Smooth muscle cell (in vitro differentiated cells): ENCODE measurements at regions not wholly inside any gene's neighbourhood (a gene's known extent, or its start where the extent isn't known, plus 50 kb on each side); places are given as distances from the start of the nearest gene placed in this dataset.

Experiments
- DNase-seq: peaks from one replicate; lab custom pipeline; 2025; ENCODE audit not compliant: unreplicated experiment; lab: John Stamatoyannopoulos, UW
- H2AFZ ChIP-seq: fragments of 200-600 bp; sonication (generic); 2 replicates; pipeline ENCODE4 v1.6.0; 2016; ENCODE audit warnings: antibody characterized with exemption, low read depth, mild to moderate bottlenecking
- H3F3A ChIP-seq: fragments of 200-600 bp; sonication (generic); 2 replicates; pipeline ENCODE4 v1.6.0; 2017; ENCODE audit warnings: antibody characterized with exemption, low read depth
- H3K27ac ChIP-seq: fragments of 200-600 bp; sonication (generic); 2 replicates; pipeline ENCODE4 v1.5.1; 2016; ENCODE audit warnings: low read depth, mild to moderate bottlenecking
- H3K27me3 ChIP-seq: fragments of 200-600 bp; sonication (generic); 2 replicates; pipeline ENCODE4 v1.6.1; 2016; ENCODE audit warnings: low read depth, mild to moderate bottlenecking
- H3K36me3 ChIP-seq: fragments of 200-600 bp; sonication (generic); 2 replicates; pipeline ENCODE4 v1.5.1; 2016; ENCODE audit warnings: low read depth
- H3K4me1 ChIP-seq: fragments of 200-600 bp; sonication (generic); 2 replicates; pipeline ENCODE4 v1.5.1; 2016; ENCODE audit warnings: low read depth
- H3K4me2 ChIP-seq: fragments of 200-600 bp; sonication (generic); 2 replicates; pipeline ENCODE4 v1.6.0; 2016; ENCODE audit warnings: mild to moderate bottlenecking
- H3K4me3 ChIP-seq: fragments of 200-600 bp; sonication (generic); 2 replicates; pipeline ENCODE4 v1.5.1; 2016; ENCODE audit warnings: mild to moderate bottlenecking
- H3K79me2 ChIP-seq: fragments of 200-600 bp; sonication (generic); 2 replicates; pipeline ENCODE4 v1.6.0; 2016; ENCODE audit warnings: low read depth, mild to moderate bottlenecking
- H3K9ac ChIP-seq: fragments of 200-600 bp; sonication (generic); 2 replicates; pipeline ENCODE4 v1.6.0; 2016; ENCODE audit warnings: low read depth
- H3K9me3 ChIP-seq: fragments of 200-600 bp; sonication (generic); replicated peaks from 2 replicates; pipeline ENCODE4 v1.5.1; 2016; ENCODE audit warnings: low read depth
- H4K20me1 ChIP-seq: fragments of 200-600 bp; sonication (generic); 2 replicates; pipeline ENCODE4 v1.6.0; 2016; ENCODE audit warnings: low read depth
- CTCF ChIP-seq: fragments of 200-600 bp; sonication (generic); IDR thresholded peaks from 2 replicates; pipeline ENCODE4 v1.5.1; 2017; ENCODE audit warnings: borderline replicate concordance, mild to moderate bottlenecking, antibody characterized with exemption; ENCODE audit not compliant: insufficient read depth, poor library complexity, severe bottlenecking
- WGBS: methylation state at CpG from one replicate; pipeline ENCODE4 v1.1.7; 2016; ENCODE audit warnings: low lambda C conversion rate; 5-methylcytosine and 5-hydroxymethylcytosine counted together

- Histone ChIP-seq H3K36me3 (no peaks in the 10 kb centered on the region), H3F3A (no peaks in the 10 kb centered on the region), H3K4me1 (no peaks in the 10 kb centered on the region), H3K27me3 (no peaks in the 10 kb centered on the region), H2AFZ (no peak overlapping the region), H3K79me2 (no peaks in the 10 kb centered on the region), H3K27ac (no peak overlapping the region), H3K9me3 (no peaks in the 10 kb centered on the region), H3K4me3 (no peak overlapping the region), H3K9ac (no peak overlapping the region), H4K20me1 (no peaks in the 10 kb centered on the region), H3K4me2 (no peak overlapping the region)
- 99% methylated on average over 2 of the region's 2 CpGs for WGBS
- DNase-seq: no peak
- TF ChIP-seq CTCF: no peak
Observed at GRCh38 chr2:12877761-12878160, 161.0 kb downstream of the TRIB2 start.

DNA sequence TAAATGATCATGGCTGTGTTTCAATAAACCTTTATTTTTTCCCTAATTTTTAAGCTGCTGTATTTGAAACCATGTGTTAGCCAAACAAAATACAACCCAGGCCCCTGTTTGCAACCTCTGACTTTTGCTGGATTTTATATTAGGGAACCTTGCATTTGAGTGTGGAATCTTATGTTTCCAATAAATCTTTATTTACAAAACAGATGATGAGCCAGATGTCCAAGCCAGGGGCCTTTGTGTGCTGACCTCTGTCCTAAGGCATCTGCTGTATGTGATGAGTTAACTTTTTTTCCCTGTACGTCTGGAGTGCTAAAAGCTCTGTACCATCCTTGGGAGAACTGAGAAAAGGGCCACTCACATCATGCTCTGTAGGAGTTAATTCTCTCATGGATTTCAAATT lies 162.9 kb downstream of the TRIB2 start:
- H3K36me3 ChIP-seq: no peaks in the 10 kb centered on the region
- DNase-seq: no peak
- H3K27me3 ChIP-seq: no peaks in the 10 kb centered on the region
- WGBS: 19% methylated on average over 1 of the region's 1 CpG
- no peak for TF ChIP-seq CTCF
- H3K9me3 ChIP-seq: no peaks in the 10 kb centered on the region
- no peak overlapping the region for H3K9ac ChIP-seq
- H3K4me2 ChIP-seq: no peak overlapping the region
- no peaks in the 10 kb centered on the region for H4K20me1 ChIP-seq
- H3F3A ChIP-seq: no peaks in the 10 kb centered on the region
- no peaks in the 10 kb centered on the region for H3K79me2 ChIP-seq
- no peak overlapping the region for H3K4me3 ChIP-seq
- H2AFZ ChIP-seq: peak overlapping the region; percentile 24
- no peak overlapping the region for H3K27ac ChIP-seq
- no peaks in the 10 kb centered on the region for H3K4me1 ChIP-seq

GRCh38 chr2:12881952-12882351 lies 165.2 kb downstream of the TRIB2 start:
- TF ChIP-seq CTCF: no peak
- Histone ChIP-seq H2AFZ (no peak overlapping the region), H4K20me1 (no peaks in the 10 kb centered on the region), H3K4me3 (no peak overlapping the region), H3K36me3 (no peaks in the 10 kb centered on the region), H3K27me3 (no peaks in the 10 kb centered on the region), H3K4me1 (no peaks in the 10 kb centered on the region), H3K9ac (no peak overlapping the region), H3K79me2 (no peaks in the 10 kb centered on the region), H3K4me2 (no peak overlapping the region), H3F3A (no peaks in the 10 kb centered on the region), H3K27ac (no peak overlapping the region), H3K9me3 (no peaks in the 10 kb centered on the region)
- WGBS: 92% methylated on average over 7 of the region's 7 CpGs
- DNase-seq: no peak

DNA sequence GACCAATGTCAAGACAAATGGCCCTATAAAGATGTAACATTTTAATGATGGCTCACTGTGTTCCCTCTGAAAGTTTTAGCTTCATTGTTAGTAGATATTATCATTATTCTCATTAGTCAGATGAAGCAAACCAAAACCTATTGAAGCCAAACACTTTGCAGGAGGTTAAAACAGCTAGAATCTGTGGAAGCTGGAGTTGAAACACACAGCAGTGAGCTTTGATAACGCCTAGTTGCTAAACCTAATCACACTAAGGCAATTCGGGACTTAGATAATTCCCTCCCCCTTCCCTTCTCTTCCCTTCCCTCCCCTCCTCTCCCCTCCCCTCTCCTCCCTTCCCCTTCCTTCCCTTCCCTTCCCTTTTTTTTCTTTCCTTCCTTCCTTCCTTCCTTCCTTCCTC lies 165.7 kb downstream of the TRIB2 start:
- no peak for TF ChIP-seq CTCF
- H3K27ac ChIP-seq: no peak overlapping the region
- no peaks in the 10 kb centered on the region for H3K36me3 ChIP-seq
- WGBS: 57% methylated on average over 2 of the region's 2 CpGs
- H3F3A ChIP-seq: no peaks in the 10 kb centered on the region
- H3K4me1 ChIP-seq: no peaks in the 10 kb centered on the region
- H3K4me3 ChIP-seq: no peak overlapping the region
- H2AFZ ChIP-seq: no peak overlapping the region
- no peaks in the 10 kb centered on the region for H4K20me1 ChIP-seq
- no peak for DNase-seq
- H3K9ac ChIP-seq: no peak overlapping the region
- H3K79me2 ChIP-seq: no peaks in the 10 kb centered on the region
- no peaks in the 10 kb centered on the region for H3K27me3 ChIP-seq
- no peaks in the 10 kb centered on the region for H3K9me3 ChIP-seq
- H3K4me2 ChIP-seq: no peak overlapping the region
